HepG2 (cell line): ENCODE measurements at regions not wholly inside any gene's neighbourhood (a gene's known extent, or its start where the extent isn't known, plus 50 kb on each side); places are given as distances from the start of the nearest gene placed in this dataset.

Experiments used
- ATAC-seq: fragments of 200-7000 bp; cut with Tn5 transposase; 3 replicates; pipeline ENCODE4 v1.9.1; 2020; ENCODE audit warnings: mild to moderate bottlenecking, moderate library complexity
- BruUV-seq: library from RNA; stranded (reverse); fragments of 400-500 nt; replicated peaks from 2 replicates; lab custom pipeline; 2021; lab: Mats Ljungman, UMichigan
- CTCF ChIA-PET: fragments of 300-600 bp; formaldehyde crosslinking; extraction: SDS; loops from one replicate; lab custom pipeline; 2021; ENCODE audit warnings: low total read pairs, inconsistent platforms, low intra/inter-chr PET ratio; lab: Yijun Ruan, JAX
- POLR2A ChIA-PET: fragments of 350-600 bp; sonication (Branson Sonifier 250); formaldehyde crosslinking; loops from one replicate; lab custom pipeline; 2020; ENCODE audit warnings: antibody characterized with exemption, inconsistent platforms; lab: Yijun Ruan, JAX
- DNase-seq: peaks from one replicate; pipeline ENCODE4 v3.0.0-alpha.2; 2015; ENCODE audit warnings: low spot score
- FAIRE-seq: peaks from 3 replicates; lab custom pipeline; 2011; peaks lifted over from hg19 to GRCh38; lab: Jason Lieb, UNC
- H2AFZ ChIP-seq: one replicate; pipeline ENCODE4 v1.6.1; 2011; ENCODE audit warnings: low read length, inconsistent platforms
- H3K27ac ChIP-seq: fragments of 300-600 bp; 3 replicates; pipeline ENCODE4 v1.8.0; 2011; ENCODE audit warnings: mixed run types, mild to moderate bottlenecking, mixed read lengths, low read length, inconsistent platforms; ENCODE audit not compliant: insufficient read depth; ENCODE audit errors: extremely low read length
- H3K27me3 ChIP-seq, 2 experiments: fragments of 200-600 bp in 1 of 2; 2 replicates in 1 of 2; 3 replicates in 1 of 2; pipeline versions ENCODE4 v1.6.0 to v1.8.0; 2011; ENCODE audit warnings: low read length in 2 of 2, mild to moderate bottlenecking in 2 of 2, moderate library complexity in 2 of 2, inconsistent platforms in 1 of 2; ENCODE audit not compliant: insufficient read depth in 2 of 2, control insufficient read depth in 1 of 2
- H3K36me3 ChIP-seq, 2 experiments: fragments of 200-600 bp in 1 of 2; replicated peaks in 1 of 2; 2 replicates in 1 of 2; 3 replicates in 1 of 2; pipeline versions ENCODE4 v1.5.1 to v1.8.0; 2011; ENCODE audit warnings: low read length in 2 of 2, inconsistent platforms in 1 of 2; ENCODE audit not compliant: insufficient read depth in 2 of 2, control insufficient read depth in 1 of 2
- H3K4me1 ChIP-seq: 2 replicates; pipeline ENCODE4 v1.5.1; 2012; ENCODE audit warnings: low read length, inconsistent platforms; ENCODE audit not compliant: insufficient read depth
- H3K4me2 ChIP-seq: 2 replicates; pipeline ENCODE4 v1.6.0; 2011; ENCODE audit warnings: low read depth, low read length, inconsistent platforms
- H3K4me3 ChIP-seq, 3 experiments: fragments of 200-600 bp in 1 of 3; sonication (generic), shearing (Covaris generic) in 1 of 3; replicated peaks in 1 of 3; 2 replicates each; pipeline ENCODE4 v1.5.1; 2011 to 2016; ENCODE audit warnings: low read length in 3 of 3, inconsistent platforms in 2 of 3, low read depth in 2 of 3, mild to moderate bottlenecking in 2 of 3, control low read depth in 1 of 3, mixed read lengths in 1 of 3; ENCODE audit not compliant: insufficient read depth in 1 of 3
- H3K79me2 ChIP-seq: one replicate; pipeline ENCODE4 v1.6.1; 2011; ENCODE audit warnings: low read length, inconsistent platforms; ENCODE audit not compliant: insufficient read depth
- H3K9ac ChIP-seq: 2 replicates; pipeline ENCODE4 v1.6.0; 2011; ENCODE audit warnings: mild to moderate bottlenecking, low read depth, low read length, inconsistent platforms; ENCODE audit not compliant: insufficient read depth
- H3K9me3 ChIP-seq: 2 replicates; pipeline ENCODE4 v1.5.1; 2012; ENCODE audit warnings: mild to moderate bottlenecking, low read length
- H4K20me1 ChIP-seq: 2 replicates; pipeline ENCODE4 v1.6.0; 2011; ENCODE audit warnings: inconsistent platforms, mild to moderate bottlenecking, low read length, moderate library complexity; ENCODE audit not compliant: insufficient read depth
- RXRB ChIP-seq: IDR thresholded peaks from 2 replicates; pipeline ENCODE4 v1.6.1; 2016; ENCODE audit warnings: borderline replicate concordance, missing genetic modification reagents, missing compliant biosample characterization
- ZNF737 ChIP-seq: sonication (generic); formaldehyde crosslinking; IDR thresholded peaks from 2 replicates; pipeline ENCODE4 v1.5.0; 2020; ENCODE audit warnings: missing genetic modification reagents, mild to moderate bottlenecking, borderline replicate concordance
- ZSCAN20 ChIP-seq: sonication (generic); formaldehyde crosslinking; IDR thresholded peaks from 2 replicates; pipeline ENCODE4 v1.4.0; 2020; ENCODE audit warnings: missing genetic modification reagents, mild to moderate bottlenecking, borderline replicate concordance
- WGBS: methylation state at CpG from one replicate; pipeline ENCODE4 v1.1.6; 2017; ENCODE audit warnings: low lambda C conversion rate; 5-methylcytosine and 5-hydroxymethylcytosine counted together
- in situ Hi-C: cut with HindIII; loops from 2 replicates; pipeline ENCODE4 v1.10.0; 2017; ENCODE audit warnings: low pct_unique_long_range_greater_than_20kb; ENCODE audit not compliant: extremely low pct_ligation_motif_present
- intact Hi-C: fragments of 100-400 bp; cut with micrococcal nuclease; formaldehyde crosslinking; loops from one replicate; pipeline ENCODE4 v1.10.0; 2022; ENCODE audit not compliant: unreplicated experiment
- TF ChIP-seq, protein P1 (sequence below): sonication (generic); formaldehyde crosslinking; IDR thresholded peaks from 2 replicates; pipeline ENCODE4 v1.8.1; 2022; ENCODE audit warnings: mild to moderate bottlenecking, missing genetic modification reagents
- TF ChIP-seq, protein P2 (sequence below): sonication (generic); formaldehyde crosslinking; IDR thresholded peaks from 2 replicates; pipeline ENCODE4 v1.4.0; 2020; ENCODE audit warnings: missing genetic modification reagents, borderline replicate concordance
- TF ChIP-seq, protein P3 (sequence below): sonication (generic); formaldehyde crosslinking; IDR thresholded peaks from 2 replicates; pipeline ENCODE4 v1.8.0; 2022; ENCODE audit warnings: mild to moderate bottlenecking, missing genetic modification reagents; ENCODE audit not compliant: insufficient replicate concordance

DNA sequence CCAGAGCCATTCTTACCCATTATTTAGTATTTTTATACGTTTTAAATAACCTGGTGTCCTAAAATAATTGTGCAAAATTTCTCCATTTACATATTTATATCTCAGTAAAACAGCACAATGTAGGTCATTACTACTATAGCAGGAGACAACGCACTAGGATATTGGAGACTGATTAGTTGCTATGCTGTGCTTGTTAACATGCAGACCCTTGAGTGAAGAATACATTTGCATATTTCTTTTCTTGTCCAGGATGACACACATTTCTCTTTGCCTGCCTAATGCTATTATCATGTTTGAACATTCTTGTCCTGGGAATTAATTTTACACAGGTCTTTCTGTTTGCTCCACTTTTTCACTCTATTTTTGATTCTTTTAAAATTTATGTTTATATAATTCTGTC, 823.8 kb upstream of the ATXN8OS start:
- Histone ChIP-seq H3K4me2 (no peak overlapping the region), H3K79me2 (no peaks in the 10 kb centered on the region), H3K4me3 (no peak overlapping the region), H3K36me3 (no peaks in the 10 kb centered on the region)
- BruUV-seq: no TSS peak
- no peak for ATAC-seq
- CTCF ChIA-PET: no interaction called here
- no peak for TF ChIP-seq ZNF737 (CRISPR knock-in tag)
- no peak for TF ChIP-seq ZSCAN20 (CRISPR knock-in tag)
- TF ChIP-seq, protein P1, sequence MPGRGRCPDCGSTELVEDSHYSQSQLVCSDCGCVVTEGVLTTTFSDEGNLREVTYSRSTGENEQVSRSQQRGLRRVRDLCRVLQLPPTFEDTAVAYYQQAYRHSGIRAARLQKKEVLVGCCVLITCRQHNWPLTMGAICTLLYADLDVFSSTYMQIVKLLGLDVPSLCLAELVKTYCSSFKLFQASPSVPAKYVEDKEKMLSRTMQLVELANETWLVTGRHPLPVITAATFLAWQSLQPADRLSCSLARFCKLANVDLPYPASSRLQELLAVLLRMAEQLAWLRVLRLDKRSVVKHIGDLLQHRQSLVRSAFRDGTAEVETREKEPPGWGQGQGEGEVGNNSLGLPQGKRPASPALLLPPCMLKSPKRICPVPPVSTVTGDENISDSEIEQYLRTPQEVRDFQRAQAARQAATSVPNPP (CRISPR knock-in tag): no peak
- TF ChIP-seq RXRB: no peak
- TF ChIP-seq, protein P2, sequence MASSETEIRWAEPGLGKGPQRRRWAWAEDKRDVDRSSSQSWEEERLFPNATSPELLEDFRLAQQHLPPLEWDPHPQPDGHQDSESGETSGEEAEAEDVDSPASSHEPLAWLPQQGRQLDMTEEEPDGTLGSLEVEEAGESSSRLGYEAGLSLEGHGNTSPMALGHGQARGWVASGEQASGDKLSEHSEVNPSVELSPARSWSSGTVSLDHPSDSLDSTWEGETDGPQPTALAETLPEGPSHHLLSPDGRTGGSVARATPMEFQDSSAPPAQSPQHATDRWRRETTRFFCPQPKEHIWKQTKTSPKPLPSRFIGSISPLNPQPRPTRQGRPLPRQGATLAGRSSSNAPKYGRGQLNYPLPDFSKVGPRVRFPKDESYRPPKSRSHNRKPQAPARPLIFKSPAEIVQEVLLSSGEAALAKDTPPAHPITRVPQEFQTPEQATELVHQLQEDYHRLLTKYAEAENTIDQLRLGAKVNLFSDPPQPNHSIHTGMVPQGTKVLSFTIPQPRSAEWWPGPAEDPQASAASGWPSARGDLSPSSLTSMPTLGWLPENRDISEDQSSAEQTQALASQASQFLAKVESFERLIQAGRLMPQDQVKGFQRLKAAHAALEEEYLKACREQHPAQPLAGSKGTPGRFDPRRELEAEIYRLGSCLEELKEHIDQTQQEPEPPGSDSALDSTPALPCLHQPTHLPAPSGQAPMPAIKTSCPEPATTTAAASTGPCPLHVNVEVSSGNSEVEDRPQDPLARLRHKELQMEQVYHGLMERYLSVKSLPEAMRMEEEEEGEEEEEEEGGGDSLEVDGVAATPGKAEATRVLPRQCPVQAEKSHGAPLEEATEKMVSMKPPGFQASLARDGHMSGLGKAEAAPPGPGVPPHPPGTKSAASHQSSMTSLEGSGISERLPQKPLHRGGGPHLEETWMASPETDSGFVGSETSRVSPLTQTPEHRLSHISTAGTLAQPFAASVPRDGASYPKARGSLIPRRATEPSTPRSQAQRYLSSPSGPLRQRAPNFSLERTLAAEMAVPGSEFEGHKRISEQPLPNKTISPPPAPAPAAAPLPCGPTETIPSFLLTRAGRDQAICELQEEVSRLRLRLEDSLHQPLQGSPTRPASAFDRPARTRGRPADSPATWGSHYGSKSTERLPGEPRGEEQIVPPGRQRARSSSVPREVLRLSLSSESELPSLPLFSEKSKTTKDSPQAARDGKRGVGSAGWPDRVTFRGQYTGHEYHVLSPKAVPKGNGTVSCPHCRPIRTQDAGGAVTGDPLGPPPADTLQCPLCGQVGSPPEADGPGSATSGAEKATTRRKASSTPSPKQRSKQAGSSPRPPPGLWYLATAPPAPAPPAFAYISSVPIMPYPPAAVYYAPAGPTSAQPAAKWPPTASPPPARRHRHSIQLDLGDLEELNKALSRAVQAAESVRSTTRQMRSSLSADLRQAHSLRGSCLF (CRISPR knock-in tag): no peak
- TF ChIP-seq, protein P3, sequence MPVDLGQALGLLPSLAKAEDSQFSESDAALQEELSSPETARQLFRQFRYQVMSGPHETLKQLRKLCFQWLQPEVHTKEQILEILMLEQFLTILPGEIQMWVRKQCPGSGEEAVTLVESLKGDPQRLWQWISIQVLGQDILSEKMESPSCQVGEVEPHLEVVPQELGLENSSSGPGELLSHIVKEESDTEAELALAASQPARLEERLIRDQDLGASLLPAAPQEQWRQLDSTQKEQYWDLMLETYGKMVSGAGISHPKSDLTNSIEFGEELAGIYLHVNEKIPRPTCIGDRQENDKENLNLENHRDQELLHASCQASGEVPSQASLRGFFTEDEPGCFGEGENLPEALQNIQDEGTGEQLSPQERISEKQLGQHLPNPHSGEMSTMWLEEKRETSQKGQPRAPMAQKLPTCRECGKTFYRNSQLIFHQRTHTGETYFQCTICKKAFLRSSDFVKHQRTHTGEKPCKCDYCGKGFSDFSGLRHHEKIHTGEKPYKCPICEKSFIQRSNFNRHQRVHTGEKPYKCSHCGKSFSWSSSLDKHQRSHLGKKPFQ (CRISPR knock-in tag): no peak
- TF ChIP-seq, all 625 proteins: peak for 0
- no peaks in the 10 kb centered on the region for H3K9me3 ChIP-seq
- in situ Hi-C loops: no loop called here
- no peak overlapping the region for H2AFZ ChIP-seq
- no peak overlapping the region for H3K27ac ChIP-seq
- H3K27me3 ChIP-seq: no peaks in the 10 kb centered on the region
- intact Hi-C loops: no loop called here
- no peak overlapping the region for H3K9ac ChIP-seq
- DNase-seq (no peak), FAIRE-seq (no peak)
- no peaks in the 10 kb centered on the region for H4K20me1 ChIP-seq
- POLR2A ChIA-PET: no interaction called here
- no peaks in the 10 kb centered on the region for H3K4me1 ChIP-seq
- whole genome bisulfite sequencing: 0% methylated on average over 2 of the region's 2 CpGs
